GM12874 (cell line): ENCODE measurements at regions not wholly inside any gene's neighbourhood (a gene's known extent, or its start where the extent isn't known, plus 50 kb on each side); places are given as distances from the start of the nearest gene placed in this dataset.

Experiments
- TF ChIP-seq, protein P1 (sequence below): IDR thresholded peaks from 2 replicates; pipeline ENCODE4 v1.5.1; 2011; ENCODE audit warnings: low read depth, mild to moderate bottlenecking, control low read depth, low read length, moderate library complexity; ENCODE audit not compliant: insufficient read depth

DNA sequence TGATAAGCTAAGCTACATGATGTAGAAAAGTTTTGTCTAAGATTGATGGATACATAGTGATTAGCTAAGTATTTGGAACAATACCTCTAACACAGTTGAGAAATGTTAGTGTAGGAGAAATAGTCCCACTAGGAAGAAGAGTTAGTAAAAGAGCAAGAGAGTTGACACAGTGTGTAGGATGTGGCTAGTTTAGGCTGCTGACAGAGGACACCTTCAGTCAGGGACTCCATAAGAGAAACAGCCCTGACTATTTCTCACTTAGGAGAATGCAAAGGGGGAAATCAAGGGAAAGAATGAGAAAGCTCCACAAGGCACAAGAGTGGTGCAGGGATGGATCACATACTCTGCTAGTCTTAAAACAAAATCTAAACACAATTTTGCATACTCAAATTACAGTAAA lies 613.7 kb downstream of the SLC16A7 start:
- TF ChIP-seq, protein P1, sequence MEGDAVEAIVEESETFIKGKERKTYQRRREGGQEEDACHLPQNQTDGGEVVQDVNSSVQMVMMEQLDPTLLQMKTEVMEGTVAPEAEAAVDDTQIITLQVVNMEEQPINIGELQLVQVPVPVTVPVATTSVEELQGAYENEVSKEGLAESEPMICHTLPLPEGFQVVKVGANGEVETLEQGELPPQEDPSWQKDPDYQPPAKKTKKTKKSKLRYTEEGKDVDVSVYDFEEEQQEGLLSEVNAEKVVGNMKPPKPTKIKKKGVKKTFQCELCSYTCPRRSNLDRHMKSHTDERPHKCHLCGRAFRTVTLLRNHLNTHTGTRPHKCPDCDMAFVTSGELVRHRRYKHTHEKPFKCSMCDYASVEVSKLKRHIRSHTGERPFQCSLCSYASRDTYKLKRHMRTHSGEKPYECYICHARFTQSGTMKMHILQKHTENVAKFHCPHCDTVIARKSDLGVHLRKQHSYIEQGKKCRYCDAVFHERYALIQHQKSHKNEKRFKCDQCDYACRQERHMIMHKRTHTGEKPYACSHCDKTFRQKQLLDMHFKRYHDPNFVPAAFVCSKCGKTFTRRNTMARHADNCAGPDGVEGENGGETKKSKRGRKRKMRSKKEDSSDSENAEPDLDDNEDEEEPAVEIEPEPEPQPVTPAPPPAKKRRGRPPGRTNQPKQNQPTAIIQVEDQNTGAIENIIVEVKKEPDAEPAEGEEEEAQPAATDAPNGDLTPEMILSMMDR = no peak

DNA sequence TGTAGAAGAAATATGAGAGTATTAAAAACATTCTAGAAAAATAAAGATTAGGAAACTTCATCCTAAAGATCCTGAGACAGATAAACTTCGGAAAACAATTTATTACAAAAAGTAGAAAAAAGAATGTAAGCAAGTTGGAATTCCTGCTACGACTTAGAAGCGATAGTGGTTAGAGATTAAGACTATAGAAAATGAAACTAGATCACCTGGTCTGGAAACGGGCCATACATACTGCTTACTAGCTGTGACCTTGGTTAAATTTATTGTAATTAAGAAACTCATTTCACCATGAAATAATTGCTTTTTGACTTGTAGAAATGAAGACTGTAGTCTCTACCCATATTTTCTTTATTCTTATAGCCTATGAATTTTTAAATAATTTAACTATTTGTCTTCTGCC lies 614.1 kb downstream of the SLC16A7 start:
- TF ChIP-seq, protein P1 = no peak

DNA sequence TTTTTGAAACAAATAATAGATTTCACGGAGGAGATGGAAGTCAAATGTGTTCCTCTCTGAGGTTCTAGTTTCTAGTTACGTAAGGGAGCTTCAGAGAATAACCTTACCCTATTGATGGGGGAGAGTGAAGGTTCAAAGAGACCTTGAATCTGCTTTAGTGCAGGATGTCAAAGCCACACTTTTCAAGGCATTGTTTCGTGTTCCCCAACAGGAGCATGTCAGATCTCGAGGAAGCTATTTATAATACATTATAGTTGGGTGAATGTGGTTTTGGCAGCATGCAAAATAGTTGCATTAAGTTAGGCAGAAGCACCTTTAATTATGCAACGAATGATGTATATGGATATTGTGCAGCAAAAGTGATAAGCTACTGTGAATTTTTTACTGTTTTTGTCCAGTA lies 614.9 kb downstream of the SLC16A7 start:
- TF ChIP-seq, protein P1 = no peak

DNA sequence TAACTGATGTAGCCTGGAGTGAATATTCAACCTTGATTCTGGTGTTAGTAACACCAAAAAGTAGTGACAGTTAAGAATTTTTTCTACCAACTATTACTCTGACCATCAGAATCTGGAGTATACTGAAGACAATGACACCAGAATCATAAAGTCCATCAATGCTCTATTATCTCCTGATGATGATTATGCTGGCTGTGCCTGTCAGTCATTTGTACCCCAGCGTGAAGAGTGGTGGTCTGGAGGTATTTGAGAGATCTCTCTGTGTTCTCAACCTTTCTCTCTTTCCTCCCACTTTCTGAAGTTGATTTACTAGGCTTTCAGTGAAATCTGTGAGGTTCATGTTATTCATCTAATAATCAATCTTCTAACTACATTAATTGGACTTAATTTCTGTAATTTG lies 615.4 kb downstream of the SLC16A7 start:
- TF ChIP-seq, protein P1 = no peak

DNA sequence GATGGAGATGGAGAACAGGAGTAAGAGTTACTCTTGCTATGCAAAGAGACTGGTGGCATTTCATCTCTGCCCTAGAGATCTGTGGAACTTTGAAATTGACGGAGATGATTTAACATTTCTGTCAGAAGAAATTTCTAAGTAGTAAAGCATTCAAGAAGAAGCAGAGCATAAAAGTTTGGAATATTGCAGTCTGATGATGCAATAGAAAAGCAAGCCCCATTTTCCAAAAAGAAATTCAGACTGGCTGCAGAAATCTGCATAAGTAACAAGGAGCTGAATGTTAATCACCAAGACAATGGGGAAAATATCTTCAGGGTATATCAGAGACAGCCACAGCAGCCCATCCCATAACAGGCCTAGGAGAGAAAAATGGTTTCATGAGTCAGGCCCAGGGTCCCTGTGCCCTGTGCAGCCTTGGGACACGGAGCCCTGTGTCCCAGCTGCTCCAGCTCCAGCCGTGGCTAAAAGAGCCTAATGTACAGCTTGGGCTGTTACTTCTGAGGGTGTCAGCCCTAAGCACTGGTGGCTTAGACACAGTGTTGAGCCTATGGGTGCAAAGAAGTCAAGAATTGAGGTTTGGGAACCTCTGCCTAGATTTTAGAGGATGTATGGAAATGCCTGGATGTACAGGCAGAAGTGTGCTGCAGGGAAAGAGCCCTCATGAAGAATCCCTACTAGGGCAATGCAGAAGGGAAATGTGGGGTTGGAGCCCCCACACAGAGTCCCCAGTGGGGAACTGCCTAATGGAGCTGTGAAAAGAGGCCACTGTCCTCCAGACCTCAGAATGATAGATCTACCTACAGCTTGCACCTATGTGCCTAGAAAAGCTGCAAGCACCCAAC lies 616.6 kb downstream of the SLC16A7 start:
- TF ChIP-seq, protein P1 = no peak

DNA sequence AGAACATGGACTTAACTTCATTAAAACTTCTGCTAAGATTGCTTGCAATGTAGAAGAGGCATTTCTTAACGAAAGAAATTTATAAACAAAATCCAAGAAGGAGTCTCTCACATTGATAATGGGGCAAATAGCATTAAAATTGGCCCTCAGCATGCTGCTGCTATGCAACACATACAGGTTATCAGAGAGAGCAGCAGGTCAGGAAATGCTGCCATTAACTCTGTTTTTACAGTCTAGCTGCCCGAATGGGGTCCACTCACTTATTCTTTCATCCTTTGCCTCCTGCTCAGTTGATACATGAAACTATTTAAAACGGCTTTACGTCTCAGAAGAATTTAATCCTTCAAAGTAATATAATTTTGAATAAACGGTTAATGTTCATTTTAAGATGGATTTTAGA lies 620.4 kb downstream of the SLC16A7 start:
- TF ChIP-seq, protein P1 = no peak

DNA sequence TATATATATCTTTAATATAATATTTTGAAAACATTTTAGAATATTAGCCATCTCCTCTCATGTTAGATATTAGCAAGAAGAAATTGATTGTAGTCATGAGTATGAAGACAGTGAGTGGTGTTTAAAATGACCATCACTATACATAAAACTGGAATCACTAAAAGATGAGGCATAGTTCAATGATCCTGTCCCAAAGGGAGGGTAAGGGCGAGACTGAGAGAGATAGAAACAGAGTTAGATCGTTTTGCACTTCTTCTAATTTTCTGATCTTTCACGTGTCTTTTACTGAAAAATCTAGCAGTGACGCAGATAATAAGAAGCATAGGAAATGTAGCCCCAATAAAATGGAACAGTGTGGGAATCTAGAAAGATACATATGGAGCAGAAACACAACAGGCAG lies 627.4 kb downstream of the SLC16A7 start:
- TF ChIP-seq, protein P1 = no peak
